Activated gamma-delta T cell treated with Interleukin-2 at 50 U/mL for 16 hours (primary cell): ENCODE measurements at regions not wholly inside any gene's neighbourhood (a gene's known extent, or its start where the extent isn't known, plus 50 kb on each side); places are given as distances from the start of the nearest gene placed in this dataset.
"Not testable (repeated sequence)": the region's sequence is repeated elsewhere in the genome, so short reads cannot be mapped to it uniquely, and the experiment has no call there.

Experiments used
- DNase-seq: peaks from one replicate; pipeline ENCODE4 v3.0.0-alpha.2; 2020

DNA sequence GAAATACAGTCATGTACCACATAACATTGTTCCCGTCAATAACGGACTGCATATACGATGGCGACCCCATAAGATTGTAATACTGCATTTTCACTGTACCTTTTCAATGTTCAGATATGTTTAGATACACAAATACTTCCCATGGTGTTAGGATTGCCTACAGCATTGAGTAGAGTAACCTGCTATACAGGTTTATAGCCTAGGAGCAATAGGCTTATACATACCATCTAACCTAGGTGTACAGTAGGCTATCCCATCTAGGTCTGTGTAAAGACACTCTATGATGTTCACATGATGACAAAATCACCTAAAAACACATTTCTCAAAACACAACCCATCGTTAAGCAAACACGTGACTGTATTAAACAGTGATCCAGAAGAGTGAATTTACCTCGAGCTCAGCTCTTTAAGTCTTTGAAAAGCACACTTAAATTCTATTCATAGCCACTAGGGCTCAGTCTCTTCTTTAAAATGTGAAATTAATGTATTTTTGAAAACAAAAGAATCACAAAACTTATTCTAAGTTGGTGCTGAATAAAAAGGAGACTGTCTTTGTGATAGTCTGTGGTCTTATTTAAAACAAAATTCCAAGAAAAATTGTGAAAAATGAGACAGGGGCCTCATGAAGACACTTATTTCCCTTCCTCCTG, 239.1 kb upstream of the ARID2 start:
- DNase-seq, result no peak

DNA sequence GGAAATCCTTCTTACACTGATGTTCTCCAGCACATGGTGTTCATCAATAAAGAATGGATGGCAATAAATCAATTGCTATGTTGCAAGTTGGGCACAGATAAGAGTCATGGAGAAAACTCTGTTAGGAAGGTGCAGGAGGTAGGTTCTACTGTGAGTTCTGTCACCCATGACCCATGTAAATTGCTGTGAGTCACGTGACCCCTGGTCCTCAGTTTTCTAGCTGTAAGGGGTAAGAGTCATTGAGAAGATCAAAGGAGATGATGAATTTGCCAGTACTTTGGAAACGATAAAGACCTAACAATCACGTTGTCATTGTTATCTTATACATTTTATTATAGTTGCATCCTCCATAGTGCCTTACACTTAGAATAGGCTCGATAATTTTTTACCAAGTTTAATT, 235.2 kb upstream of the ARID2 start:
- no peak for DNase-seq

DNA sequence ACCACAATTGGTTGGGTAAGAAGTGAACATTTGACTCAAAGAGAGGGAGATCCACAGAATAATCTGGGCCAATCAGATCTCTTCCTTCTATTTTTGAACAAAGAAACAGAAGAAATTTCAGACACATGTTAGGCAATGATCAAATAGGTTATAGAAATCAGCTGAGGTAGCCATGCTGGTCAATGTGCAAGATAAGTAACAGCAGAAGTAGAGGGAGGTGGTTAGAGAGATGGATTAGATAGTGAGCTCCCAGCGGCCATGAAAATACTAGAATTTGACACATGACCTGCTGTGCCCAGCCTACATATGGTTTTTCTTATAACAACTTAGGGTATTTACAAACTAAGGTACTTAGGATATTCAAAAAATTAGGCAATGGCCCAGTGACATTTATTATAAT, 230.9 kb upstream of the ARID2 start:
- DNase-seq, result no peak

DNA sequence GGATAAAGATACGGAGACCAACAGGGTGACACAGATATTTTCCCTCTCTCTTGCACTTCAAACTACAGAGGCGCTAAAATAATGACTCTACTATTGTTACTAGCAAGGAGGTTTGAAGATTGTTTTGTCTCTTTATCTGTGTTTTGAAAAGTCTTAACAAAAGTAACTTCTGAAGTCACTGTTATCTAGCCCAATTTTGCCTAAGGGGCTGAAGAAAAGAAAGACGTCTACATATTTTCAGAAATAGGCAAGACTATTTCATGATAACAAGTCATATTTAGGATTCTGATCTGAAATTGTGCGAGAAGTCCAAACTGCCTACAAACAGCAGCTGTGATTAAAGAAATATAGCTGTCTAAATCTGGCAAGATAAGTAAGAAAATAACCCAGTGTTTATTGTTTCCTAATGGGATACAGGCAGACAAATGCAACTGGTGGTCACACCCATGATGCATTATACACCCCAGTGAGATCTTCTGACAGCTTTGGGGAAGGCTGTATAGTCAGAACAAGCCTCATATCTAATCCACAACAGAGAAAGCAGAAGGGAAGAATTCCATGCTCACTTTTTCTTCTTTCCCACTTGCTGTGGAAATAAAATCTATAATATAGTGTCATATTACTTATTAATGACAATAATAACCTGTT, 226.9 kb upstream of the ARID2 start:
- DNase-seq, result no peak

DNA sequence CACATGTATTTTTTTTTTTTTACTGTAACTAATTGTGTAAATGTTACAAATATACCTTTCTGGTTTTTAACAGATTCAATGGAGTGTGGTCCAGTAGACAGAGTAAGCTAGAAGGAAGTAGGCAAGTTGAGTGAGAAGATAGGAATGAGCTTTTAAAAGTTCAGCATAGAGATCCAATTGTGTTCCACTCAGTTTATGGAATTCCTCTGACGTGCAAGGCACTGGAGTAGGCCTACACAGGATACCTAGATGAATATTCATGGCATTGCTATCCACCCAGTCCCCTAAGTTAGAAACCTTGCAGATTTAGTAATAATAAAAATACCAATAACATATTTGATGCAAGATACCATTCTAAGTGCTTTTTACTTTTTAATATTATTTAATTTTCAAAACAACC, 225.6 kb upstream of the ARID2 start:
- no peak for DNase-seq

DNA sequence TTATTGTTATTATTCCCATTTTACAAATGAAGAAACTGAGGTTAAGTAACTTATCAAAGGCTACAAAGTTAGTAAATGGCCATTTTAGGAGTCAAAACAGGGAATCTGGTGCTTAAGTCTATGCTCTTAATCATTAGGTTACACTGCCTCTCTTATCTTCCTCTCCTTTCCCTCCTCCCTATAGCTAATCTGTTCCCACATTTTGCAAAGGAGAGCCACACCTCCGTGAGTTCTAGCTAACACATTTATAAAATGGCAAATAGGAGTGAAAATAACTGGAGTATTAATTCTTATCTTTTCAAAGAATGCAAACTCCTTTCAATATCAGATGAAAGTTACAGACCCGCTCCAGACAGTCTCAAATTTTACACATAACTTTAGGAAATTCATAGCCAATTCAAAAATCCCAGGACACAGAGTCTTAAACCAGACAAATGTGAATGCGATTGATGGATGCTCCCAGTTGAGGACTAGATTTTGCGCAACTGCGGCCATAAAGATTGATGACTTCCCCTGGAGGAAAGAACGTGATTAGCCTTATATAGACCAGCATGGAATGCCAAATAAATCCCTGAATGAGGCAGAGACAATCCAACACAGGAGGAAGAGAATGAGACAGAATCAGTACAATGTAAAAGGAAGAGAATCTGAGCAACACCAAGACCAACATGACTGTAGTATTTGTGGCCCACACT, 225.0 kb upstream of the ARID2 start:
- DNase-seq, result no peak

DNA sequence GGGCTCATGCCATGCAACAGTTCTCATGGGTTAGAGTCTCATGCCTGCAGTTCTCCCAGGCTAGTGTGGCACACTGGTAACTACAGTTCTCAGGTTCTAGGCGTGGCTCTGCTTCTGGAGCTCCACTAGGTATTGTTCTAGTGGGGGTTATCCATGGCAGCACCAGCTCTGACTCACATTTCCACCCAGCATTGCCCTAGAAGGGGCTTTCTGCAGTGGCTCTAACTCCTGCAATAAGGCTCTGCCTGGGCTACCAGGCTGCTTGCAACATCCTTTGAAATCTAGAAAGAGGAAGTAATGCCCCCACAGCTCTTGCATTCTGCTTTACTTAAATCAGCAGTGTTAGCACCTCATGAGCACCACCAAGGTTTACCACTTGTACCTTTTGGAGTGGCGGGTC, 220.3 kb upstream of the ARID2 start:
- peak; percentile 17 for DNase-seq

DNA sequence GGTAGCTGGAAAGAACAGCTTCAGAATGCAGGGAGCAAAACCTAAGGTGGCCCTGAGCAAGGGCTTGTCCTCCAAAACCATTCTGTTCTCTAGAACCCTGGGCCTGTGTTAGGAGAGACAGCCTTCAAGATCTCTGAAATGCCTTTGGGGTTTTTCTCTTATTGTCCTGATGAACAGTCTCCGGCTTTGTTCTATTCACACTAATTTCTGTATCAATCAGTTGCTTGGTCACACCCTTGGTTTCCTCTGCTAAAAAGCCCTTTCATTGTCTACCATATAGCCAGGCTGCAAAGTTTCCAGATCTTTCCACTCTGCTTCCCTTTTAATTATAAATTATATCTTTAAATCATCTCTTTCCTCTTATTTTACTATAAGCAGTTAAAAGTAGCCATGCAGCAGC, 219.9 kb upstream of the ARID2 start:
- no peak for DNase-seq

DNA sequence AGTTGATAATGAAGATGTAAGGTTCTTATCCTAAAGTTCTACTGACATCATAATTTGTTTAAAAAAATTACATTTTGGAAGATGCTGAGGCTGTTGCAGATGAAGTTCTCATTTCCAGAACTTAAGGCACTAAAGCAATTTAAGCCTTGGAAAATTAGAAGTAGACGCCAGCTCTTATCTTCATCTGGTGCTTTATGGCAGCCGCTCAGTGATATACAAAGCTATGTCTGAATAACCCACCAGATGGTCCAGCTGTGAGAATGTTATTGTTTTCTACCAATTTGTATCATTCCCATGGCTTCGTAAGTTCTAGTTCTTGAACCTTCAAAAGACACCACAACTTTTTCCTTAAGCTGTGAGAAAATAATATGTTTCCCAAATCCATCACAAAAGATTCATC, 212.1 kb upstream of the ARID2 start:
- DNase-seq, result no peak

DNA sequence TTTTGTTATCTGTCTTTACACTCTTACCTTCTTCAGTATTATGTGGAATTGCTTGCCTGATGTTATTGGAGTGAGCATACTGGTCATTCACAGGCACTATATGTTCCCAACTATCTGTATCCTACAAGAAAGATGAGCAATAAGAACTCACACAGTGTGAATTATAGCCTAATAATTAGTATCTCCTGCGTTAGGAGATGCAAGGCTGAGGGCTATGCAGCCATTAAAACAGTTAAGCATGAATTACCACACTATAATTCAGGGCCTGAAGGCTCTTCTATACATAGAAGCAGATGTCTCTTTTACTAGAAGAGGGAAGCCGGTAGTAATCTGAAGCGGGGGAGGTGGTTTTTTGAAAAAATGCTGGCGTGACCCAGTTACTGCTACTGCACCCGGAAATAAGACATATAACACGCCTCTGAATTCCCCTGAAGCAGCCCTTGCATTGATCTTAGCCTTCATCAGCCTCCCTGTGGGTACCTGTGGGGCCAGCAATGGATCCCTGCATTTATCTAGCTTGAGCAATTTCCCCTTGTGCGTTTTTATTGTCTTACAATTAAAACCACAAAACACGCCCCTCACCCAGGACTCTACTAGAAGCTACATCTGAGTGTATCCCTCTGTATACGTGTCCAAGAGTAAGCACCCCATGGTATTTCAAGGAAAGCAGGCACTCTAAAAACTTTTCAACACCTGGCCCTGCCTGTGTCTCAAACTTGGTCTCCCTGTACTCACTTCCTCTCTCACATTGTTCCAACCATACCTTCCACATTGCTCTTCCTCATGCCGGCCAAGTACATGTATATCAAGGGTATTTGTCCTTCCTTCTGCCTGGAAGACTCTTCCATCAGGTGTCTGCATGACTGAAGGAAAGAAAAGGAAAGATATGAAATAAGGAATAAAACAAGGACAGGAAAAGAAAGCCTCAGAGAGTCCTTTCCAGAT, 210.9 kb upstream of the ARID2 start:
- DNase-seq, result peak; percentile 38

DNA sequence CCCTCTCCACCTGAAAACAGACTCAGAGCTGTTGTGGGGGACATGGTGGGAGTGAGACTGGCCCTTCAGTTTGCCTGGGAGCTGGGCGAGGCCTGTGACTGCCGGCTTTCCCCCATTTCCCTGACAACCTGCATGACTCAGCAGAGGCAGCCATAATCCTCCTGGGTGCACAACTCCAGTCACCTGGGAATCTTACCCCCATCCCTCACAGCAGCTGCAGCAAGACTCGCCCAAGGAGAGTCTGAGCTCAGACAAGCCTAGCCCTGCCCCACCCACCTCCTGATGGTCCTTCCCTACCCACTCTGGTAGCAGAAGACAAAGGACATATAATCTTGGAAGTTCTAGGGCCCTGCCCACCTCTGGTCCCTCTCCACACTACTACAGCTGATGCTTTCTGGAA, 207.3 kb upstream of the ARID2 start:
- no peak for DNase-seq

DNA sequence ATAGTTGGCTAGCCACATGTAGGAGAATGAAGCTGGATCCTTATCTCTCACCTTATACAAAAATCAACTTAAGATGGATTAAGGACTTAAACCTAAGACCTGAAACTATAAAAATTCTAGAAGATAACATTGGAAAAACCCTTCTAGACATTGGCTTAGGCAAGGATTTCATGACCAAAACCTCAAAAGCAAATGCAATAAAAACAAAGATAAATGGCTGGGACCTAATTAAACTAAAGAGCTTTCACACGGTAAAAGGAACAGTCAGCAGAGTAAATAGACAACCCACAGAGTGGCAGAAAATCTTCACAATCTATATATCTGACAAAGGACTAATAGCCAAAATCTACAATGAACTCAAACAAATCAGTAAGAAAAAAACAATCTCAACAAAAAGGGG, 202.7 kb upstream of the ARID2 start:
- not testable (repeated sequence) for DNase-seq

DNA sequence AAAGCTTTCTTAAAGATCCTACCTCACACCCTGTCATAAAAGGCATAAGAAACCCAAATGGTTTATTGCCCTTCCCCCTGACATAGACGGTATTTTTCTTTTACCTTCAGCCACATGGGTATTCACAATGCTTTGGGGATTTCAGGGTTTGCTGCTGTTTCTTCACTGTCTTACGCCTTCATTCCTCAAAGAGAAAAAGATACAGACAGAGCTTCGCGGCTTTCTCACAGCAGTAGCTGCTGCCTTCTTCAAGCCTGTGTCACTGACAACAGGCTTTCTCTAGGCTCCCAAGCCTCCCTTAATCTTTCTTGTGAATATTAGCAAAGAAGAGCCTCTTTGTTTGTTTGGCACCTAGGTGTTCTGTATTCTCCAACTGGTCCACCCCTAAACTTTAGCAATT, 197.4 kb upstream of the ARID2 start:
- DNase-seq, result no peak

DNA sequence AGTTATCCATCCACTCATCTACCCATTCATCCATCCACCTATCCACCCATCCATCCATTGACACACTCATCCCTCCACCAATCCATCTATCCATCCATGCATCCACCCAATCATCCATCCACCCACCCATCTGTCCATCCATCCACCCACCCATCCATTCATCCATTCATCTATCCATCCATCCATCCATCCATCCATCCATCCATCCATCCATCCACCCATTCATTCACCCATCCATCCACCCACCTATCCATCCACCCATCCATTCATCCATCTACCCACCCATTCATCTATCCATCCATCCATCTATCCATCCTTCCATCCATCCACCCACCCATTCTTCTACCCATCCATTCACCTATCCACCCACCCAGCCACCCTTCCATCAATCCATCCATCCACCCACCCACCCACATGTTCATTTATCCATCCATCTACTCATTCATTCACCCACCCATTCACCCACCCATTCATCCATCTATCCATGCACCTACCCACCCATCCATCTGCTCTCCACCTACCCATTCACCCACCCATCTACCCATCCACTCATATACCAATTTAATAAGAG, 193.8 kb upstream of the ARID2 start:
- DNase-seq, result no peak

DNA sequence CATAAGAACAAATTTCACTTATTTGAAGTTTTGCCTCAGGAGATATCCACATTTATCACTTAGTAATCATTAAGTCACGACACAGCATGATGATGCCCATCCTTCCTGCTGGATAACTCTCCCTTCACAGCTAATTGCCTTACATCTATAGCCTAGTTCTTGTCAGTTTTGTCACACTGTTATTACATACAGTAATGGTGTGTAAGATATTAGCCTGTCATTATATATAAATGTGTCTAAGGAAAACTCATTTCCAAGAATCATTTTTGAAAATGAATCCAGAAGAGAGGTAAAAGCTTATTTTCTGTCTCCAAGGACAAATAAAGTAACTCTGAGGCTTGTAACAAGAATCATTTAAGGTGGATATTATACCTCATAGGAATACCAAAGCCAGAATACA, 193.2 kb upstream of the ARID2 start:
- no peak for DNase-seq

DNA sequence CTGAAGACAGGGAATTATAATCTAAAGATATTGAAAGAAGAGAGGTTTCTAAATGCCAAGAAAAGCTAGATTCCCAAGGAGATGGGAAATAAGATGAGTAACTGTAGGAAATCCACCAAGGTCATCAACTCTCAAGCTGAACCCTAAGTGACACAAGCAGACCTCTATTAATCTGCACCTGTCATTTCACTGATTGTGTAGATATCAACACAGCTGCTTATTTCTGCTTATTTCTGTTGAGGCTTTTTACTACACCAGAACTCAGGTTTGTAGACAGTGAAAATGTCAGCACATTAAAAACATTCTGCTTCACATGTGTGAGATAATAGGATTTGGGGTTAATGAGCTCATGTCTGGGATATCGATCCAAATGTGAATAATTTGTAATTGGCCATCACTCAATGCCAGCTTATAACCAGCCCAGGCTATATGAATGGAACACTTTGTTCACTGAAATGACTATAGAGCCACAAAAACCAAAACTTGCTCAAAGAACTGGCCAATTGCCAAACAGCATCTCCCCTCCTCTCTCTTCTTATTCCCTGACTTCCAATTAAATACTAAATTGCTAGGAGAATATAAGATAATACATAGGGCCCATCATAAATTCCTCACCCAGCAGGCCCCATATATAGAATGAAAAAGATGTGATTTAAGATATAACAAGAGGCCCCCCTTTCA, 188.7 kb upstream of the ARID2 start:
- no peak for DNase-seq

DNA sequence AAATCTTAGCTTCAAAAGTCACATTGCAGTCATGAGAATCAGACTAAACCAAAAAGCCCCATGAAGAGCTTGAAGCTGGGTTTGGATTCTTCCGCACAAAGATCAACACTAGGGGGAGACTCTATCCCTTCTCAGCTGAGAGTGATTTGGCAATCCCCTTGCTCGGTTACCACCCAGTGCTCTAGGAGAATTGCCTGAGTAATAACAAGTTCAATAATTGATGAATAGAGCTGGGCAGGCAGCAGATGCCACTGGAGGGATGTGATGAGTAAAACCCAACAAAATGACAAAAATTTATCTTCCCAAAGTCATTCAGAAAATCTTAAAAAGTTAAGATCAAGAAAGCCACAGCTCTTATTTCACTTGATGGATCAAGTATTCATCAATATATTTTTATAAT, 185.6 kb upstream of the ARID2 start:
- peak; percentile 31 for DNase-seq

DNA sequence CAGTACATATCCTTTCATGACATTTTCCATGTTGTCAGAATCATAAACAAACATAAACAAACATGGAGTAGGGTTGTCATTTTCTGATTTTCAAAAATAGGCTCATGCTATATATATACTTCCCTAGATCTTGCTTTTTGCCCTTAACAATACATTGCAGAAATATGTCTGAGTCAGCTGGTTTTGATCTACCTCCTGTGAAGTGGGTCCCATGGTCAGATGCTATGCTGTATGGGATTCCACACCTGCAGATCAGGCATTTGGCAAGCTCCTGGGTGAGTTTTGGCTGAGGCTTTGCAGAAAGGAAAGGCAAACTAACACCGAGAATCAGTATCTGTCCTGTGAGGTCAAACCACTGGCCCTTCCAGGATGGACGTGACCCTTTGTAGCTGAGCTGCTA, 183.0 kb upstream of the ARID2 start:
- DNase-seq, result no peak

DNA sequence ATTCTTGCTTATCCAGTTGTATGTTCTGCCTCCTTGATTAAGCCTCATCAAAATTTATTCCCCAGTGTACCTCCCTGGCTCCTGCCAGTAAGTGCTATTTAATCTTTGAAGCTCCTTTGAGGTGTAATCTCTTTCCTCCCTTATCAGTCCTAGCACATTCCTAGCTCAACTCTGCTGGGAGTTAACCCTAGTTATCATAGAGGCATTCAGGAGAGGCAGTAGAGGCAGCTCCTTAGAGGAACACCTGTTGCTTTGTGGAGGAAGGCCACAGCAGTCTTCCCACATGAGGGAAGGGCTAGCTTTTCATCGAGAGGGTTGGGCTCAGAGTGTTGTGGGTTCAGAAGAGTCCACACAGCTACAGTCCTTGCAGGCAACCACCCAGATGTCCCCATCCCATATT, 182.4 kb upstream of the ARID2 start:
- DNase-seq, result no peak

DNA sequence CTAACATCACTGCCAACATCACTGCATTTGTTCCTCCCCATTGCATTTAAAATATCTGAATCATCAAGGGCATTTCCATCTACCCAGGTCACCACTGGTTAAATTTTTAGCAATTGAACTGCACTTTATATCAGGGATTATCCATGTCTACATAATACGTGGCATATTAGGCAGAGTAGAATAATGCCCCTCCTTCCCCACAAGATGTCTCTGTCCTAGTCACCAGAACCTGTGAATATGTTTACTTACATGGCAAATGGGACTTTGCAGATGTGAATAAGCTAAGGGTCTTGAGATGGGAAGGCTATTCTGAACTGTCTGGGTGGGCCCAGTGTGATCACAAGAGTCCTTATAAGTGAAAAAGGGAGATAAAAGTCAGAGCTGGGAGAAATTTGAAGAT, 181.7 kb upstream of the ARID2 start:
- no peak for DNase-seq

DNA sequence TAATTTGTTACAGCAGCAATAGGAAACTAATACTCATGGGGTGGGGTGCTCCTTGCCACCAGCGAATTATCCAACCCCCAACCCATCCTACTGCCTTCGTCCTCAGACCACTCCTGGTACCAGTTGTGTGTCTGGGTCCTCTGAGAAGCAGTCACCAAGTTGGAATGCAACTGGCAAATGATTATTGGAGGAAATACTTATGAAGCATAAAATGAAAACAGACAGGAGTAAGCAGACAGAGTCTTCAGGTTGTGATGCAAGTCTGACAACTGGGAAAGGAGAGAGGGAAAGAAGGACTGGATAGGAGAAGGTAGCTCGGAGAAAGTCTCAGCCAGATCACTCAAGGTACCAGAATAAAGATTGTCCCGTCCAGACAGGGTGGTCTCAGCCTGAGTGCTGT, 181.1 kb upstream of the ARID2 start:
- no peak for DNase-seq

DNA sequence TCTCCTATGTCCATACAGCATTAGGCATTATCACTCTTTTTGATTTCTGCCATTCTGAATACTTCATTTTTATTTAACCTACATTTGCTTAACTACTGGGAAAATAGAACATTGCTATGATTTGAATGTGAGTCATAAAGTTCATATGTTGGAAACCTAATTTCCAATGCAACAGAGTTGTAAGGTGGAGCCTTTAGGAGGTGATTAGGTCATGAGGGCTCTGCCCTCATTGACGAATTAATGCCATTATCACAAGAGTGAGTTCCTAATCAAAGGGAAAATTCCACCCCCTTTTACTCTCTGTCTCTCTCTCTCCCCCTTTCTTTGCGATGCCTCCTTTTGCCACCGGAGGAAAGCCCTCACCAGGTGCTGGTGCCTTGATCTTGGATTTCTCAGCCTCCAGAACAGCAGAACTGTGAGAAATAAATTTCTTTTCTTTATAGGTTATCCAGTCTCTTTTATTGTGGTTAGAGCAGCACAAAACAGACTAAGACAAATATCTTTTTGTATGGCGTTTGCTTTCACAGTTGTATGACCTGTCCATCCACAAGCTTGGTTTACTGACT, 180.1 kb upstream of the ARID2 start:
- DNase-seq, result no peak
